ENCODE measurements at regions not wholly inside any gene's neighbourhood (a gene's known extent, or its start where the extent isn't known, plus 50 kb on each side); places are given as distances from the start of the nearest gene placed in this dataset.

GRCh38 chr6:4606016-4606415, 170.2 kb upstream of the CDYL start:
- Mint-ChIP-seq H3K4me1 (peaks cover 27% of the 10 kb centered on the region), H3K36me3 (ENCODE audit: insufficient read depth) (no peaks in the 10 kb centered on the region), H3K9me3 (no peaks in the 10 kb centered on the region), H3K27me3 (no peaks in the 10 kb centered on the region), H3K4me3 (no peak overlapping the region), H3K27ac (ENCODE audit: low read depth) (no peak overlapping the region)
- no peak for ATAC-seq (replicated peaks; ENCODE audit: extremely low read depth, poor library complexity, severe bottlenecking)
- no peak for DNase-seq (ENCODE audit: low spot score in 2 of 2)

DNA sequence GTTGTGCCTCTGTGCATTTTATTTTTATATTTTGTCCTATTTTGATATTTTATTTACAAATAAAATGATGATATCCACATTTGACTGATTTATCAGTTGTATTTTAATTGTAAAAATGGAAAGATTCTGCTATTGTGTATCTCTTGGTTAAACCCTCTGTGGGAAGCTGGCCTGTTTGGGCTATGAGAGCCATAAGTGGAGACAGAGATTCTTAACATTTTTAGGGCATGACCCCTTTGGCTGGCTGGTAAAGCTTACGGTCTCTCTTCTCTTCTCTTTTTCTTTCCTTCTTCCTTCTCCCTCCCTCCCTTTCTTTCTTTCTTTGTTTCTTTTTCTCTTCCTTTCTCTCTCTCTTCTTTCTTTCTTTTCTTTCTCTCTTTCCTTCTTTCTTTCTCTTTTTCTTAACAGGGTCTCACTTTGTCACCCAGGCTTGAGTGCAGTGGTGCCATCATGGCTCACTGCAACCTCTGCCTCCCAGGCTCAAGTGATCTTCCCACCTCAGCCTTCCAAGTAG, 172.3 kb upstream of the CDYL start:
- ATAC-seq (replicated peaks; ENCODE audit: extremely low read depth, poor library complexity, severe bottlenecking) (no peak), DNase-seq (ENCODE audit: low spot score in 2 of 2) (no peak)
- no peak overlapping the region for H3K27ac Mint-ChIP-seq (ENCODE audit: low read depth)
- no peak overlapping the region for H3K4me3 Mint-ChIP-seq
- H3K27me3 Mint-ChIP-seq = no peaks in the 10 kb centered on the region
- H3K4me1 Mint-ChIP-seq = peaks cover 18% of the 10 kb centered on the region
- no peaks in the 10 kb centered on the region for H3K36me3 Mint-ChIP-seq (ENCODE audit: insufficient read depth)
- H3K9me3 Mint-ChIP-seq = no peaks in the 10 kb centered on the region

DNA sequence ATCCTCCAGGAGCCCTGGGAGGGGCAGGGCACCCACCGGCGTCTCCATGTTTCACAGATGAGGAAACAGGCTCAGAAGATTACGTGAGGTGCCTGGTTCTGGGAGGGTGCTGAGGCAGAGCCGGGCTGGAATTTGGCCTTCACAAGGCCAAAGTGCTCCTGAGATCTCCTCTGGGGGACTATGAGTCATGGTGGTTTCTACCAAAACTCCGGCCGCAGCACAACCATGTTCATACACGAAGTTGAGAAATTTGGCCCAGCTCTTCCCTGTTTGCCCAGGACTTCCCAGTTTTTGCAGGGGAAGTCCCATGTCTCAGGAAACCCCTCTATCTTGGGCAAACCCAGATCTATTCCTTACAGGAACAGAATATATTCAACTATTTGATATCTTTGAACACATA, 172.9 kb upstream of the CDYL start:
- H3K27me3 Mint-ChIP-seq = no peaks in the 10 kb centered on the region
- ATAC-seq (replicated peaks; ENCODE audit: extremely low read depth, poor library complexity, severe bottlenecking) (no peak), DNase-seq (ENCODE audit: low spot score in 2 of 2) (no peak)
- H3K36me3 Mint-ChIP-seq (ENCODE audit: insufficient read depth) = no peaks in the 10 kb centered on the region
- no peak overlapping the region for H3K27ac Mint-ChIP-seq (ENCODE audit: low read depth)
- no peak overlapping the region for H3K4me3 Mint-ChIP-seq
- H3K9me3 Mint-ChIP-seq = no peaks in the 10 kb centered on the region
- H3K4me1 Mint-ChIP-seq = peaks cover 17% of the 10 kb centered on the region

DNA sequence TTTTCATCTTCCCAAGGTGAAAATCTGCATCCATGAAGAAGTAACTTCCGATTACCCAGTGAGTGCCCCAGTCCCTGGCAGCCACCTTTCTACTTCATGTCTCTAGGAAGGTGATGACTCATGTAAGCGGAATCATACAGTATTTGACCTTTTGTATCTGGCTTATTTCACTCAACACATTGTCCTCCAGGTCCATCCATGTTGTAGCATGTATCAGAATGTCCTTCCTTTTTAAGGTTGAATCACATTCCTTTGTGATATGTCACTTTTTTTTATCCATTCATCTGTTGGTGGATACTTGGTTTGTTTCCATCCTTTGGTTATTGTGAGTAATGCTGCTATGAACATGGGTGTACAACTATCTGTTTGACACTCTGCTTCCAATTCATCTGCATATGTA, 176.3 kb upstream of the CDYL start:
- ATAC-seq (replicated peaks; ENCODE audit: extremely low read depth, poor library complexity, severe bottlenecking) = no peak
- Mint-ChIP-seq H3K27ac (ENCODE audit: low read depth) (no peak overlapping the region), H3K36me3 (ENCODE audit: insufficient read depth) (no peaks in the 10 kb centered on the region), H3K27me3 (no peaks in the 10 kb centered on the region), H3K4me1 (no peaks in the 10 kb centered on the region), H3K9me3 (no peaks in the 10 kb centered on the region), H3K4me3 (no peak overlapping the region)
- DNase-seq (ENCODE audit: low spot score in 2 of 2) = no peak

DNA sequence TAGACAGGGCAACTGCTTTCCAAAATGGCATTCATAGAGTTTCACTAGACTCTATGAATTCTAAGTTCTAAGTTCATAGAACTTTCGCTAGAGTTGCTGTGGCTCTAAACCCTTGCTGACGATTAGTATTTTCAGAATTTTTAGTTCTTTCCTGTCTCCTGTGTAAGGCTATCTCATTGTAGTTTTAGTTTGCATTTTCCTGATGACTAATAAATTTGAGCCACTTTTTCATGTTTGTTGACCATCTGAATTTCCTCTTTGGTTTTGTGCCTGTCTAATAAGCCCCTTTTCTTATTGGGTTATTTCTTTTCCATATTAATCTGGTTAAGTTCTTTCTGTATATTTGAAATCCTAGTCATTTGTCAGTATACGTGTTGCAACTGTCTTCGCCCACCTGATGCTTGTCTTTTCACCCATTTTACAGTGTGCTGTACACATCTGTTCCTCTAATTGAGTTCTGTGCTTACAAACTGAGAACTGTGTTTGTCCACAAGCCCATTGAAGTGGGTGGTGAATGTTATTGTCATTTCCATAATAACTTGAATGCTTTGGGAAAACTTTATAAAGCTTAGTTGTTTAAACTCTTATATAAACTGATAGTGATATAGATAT, 177.7 kb upstream of the CDYL start:
- ATAC-seq (replicated peaks; ENCODE audit: extremely low read depth, poor library complexity, severe bottlenecking) (no peak), DNase-seq (ENCODE audit: low spot score in 2 of 2) (no peak)
- H3K9me3 Mint-ChIP-seq = no peaks in the 10 kb centered on the region
- H3K4me3 Mint-ChIP-seq = no peak overlapping the region
- no peak overlapping the region for H3K27ac Mint-ChIP-seq (ENCODE audit: low read depth)
- no peaks in the 10 kb centered on the region for H3K27me3 Mint-ChIP-seq
- peaks cover 6% of the 10 kb centered on the region for H3K4me1 Mint-ChIP-seq
- no peaks in the 10 kb centered on the region for H3K36me3 Mint-ChIP-seq (ENCODE audit: insufficient read depth)

DNA sequence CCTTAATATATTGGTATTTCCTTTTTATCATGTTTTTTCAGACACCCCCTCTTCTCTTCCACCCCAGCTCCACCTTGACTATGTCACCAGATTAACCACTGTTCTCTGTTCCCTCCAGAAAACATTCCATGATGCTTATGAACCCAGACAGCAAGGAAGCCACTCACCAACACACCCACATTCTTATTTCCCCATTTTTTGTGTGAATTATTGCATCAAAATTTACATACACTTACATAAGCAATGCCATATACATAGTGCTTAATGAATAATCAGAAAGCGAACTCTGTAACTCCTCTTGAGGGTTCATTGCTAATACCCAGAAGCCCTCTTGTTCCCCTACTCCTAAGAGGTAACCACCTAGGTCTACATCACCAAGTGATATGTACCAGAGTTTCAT, 182.3 kb upstream of the CDYL start:
- ATAC-seq (replicated peaks; ENCODE audit: extremely low read depth, poor library complexity, severe bottlenecking) = no peak
- no peak for DNase-seq (ENCODE audit: low spot score in 2 of 2)
- no peak overlapping the region for H3K4me3 Mint-ChIP-seq
- no peak overlapping the region for H3K27ac Mint-ChIP-seq (ENCODE audit: low read depth)
- no peaks in the 10 kb centered on the region for H3K9me3 Mint-ChIP-seq
- no peaks in the 10 kb centered on the region for H3K36me3 Mint-ChIP-seq (ENCODE audit: insufficient read depth)
- H3K4me1 Mint-ChIP-seq = peaks cover 6% of the 10 kb centered on the region
- H3K27me3 Mint-ChIP-seq = no peaks in the 10 kb centered on the region

DNA sequence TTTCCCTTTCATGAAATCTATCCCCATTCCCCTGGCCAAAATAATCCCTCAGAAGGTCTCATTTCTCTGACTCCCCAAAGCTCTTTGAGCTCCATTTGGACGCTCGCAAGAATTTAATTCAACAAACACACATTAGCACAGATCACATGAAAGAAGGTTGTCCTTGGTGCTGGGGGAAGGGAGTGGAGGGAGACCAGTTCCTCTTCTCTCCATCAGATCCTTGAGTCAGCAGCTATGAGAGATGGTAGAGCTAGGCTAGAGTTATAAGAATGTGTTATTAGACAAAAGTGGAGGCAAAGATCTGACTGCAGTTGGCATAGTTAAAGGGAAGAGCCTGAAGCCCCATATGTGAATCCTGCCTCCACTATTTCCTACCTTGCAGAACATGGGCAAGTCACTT, 184.2 kb upstream of the CDYL start:
- H3K36me3 Mint-ChIP-seq (ENCODE audit: insufficient read depth) = no peaks in the 10 kb centered on the region
- peaks cover 6% of the 10 kb centered on the region for H3K4me1 Mint-ChIP-seq
- H3K9me3 Mint-ChIP-seq = no peaks in the 10 kb centered on the region
- H3K27me3 Mint-ChIP-seq = no peaks in the 10 kb centered on the region
- no peak for ATAC-seq (replicated peaks; ENCODE audit: extremely low read depth, poor library complexity, severe bottlenecking)
- H3K4me3 Mint-ChIP-seq = no peak overlapping the region
- DNase-seq (ENCODE audit: low spot score in 2 of 2) = no peak
- H3K27ac Mint-ChIP-seq (ENCODE audit: low read depth) = no peak overlapping the region

DNA sequence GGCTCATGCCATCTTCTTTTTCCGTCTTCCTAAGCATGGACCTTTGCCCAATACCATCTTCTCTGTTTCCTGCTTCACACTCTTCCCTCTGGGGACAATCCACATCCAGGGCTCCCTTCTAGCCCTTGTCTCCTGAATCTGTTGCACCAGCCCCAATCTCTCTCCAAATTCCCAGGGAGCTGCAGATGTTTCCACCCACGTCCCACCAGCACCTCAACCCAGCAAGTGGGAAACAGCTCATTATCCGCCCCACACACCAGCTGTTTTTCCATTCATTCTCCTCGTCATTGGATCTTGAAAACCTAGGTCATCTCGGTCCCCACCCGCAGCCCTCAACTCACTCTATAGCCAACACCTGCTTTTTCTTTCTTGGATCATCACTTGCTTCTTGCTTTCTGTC, 185.0 kb upstream of the CDYL start:
- H3K36me3 Mint-ChIP-seq (ENCODE audit: insufficient read depth) = no peaks in the 10 kb centered on the region
- no peak overlapping the region for H3K4me3 Mint-ChIP-seq
- H3K4me1 Mint-ChIP-seq = peaks cover 6% of the 10 kb centered on the region

GRCh38 chr6:4589295-4589694, 186.9 kb upstream of the CDYL start:
- Mint-ChIP-seq H3K4me1 (peaks cover 6% of the 10 kb centered on the region), H3K27ac (ENCODE audit: low read depth) (no peak overlapping the region), H3K4me3 (no peak overlapping the region), H3K9me3 (no peaks in the 10 kb centered on the region), H3K36me3 (ENCODE audit: insufficient read depth) (no peaks in the 10 kb centered on the region), H3K27me3 (no peaks in the 10 kb centered on the region)
- no peak for ATAC-seq (replicated peaks; ENCODE audit: extremely low read depth, poor library complexity, severe bottlenecking)
- no peak for DNase-seq (ENCODE audit: low spot score in 2 of 2)

More for the DNA sequence above, 185.0 kb upstream of the CDYL start:
- H3K9me3 Mint-ChIP-seq = no peaks in the 10 kb centered on the region
- no peak overlapping the region for H3K27ac Mint-ChIP-seq (ENCODE audit: low read depth)
- H3K27me3 Mint-ChIP-seq = no peaks in the 10 kb centered on the region
- no peak for ATAC-seq (replicated peaks; ENCODE audit: extremely low read depth, poor library complexity, severe bottlenecking)
- no peak for DNase-seq (ENCODE audit: low spot score in 2 of 2)

GRCh38 chr6:4588581-4588980, 187.6 kb upstream of the CDYL start:
- Mint-ChIP-seq H3K36me3 (ENCODE audit: insufficient read depth) (no peaks in the 10 kb centered on the region), H3K27ac (ENCODE audit: low read depth) (no peak overlapping the region)

DNA sequence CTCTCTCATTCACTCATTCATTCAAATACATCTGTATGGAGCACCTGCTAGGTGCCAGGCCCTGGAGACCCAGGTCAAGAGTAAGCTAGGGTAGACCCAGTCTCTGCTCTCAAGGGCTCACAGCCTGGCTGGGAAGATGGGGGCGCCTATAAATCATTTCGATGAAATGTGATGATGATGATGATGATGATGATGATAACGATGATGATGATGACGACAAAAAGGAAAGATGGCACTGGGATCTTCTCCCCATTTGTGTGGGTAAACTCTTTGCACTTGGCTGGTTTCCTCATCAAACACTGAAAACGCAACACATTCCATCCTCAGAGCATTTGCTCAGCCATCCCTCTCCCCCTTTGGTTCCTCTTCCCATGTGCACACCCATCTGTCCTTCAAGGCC, 188.0 kb upstream of the CDYL start:
- H3K27ac Mint-ChIP-seq (ENCODE audit: low read depth) = no peak overlapping the region
- no peaks in the 10 kb centered on the region for H3K27me3 Mint-ChIP-seq
- H3K4me1 Mint-ChIP-seq = no peaks in the 10 kb centered on the region
- DNase-seq (ENCODE audit: low spot score in 2 of 2) = no peak
- H3K36me3 Mint-ChIP-seq (ENCODE audit: insufficient read depth) = no peaks in the 10 kb centered on the region
- no peaks in the 10 kb centered on the region for H3K9me3 Mint-ChIP-seq
- ATAC-seq (replicated peaks; ENCODE audit: extremely low read depth, poor library complexity, severe bottlenecking) = no peak
- H3K4me3 Mint-ChIP-seq = no peak overlapping the region

More at GRCh38 chr6:4588581-4588980, 187.6 kb upstream of the CDYL start:
- Mint-ChIP-seq H3K27me3 (no peaks in the 10 kb centered on the region), H3K9me3 (no peaks in the 10 kb centered on the region), H3K4me3 (no peak overlapping the region), H3K4me1 (no peaks in the 10 kb centered on the region)
- ATAC-seq (replicated peaks; ENCODE audit: extremely low read depth, poor library complexity, severe bottlenecking) = no peak
- no peak for DNase-seq (ENCODE audit: low spot score in 2 of 2)

GRCh38 chr6:4587171-4587570, 189.0 kb upstream of the CDYL start:
- ATAC-seq (replicated peaks; ENCODE audit: extremely low read depth, poor library complexity, severe bottlenecking) (no peak), DNase-seq (ENCODE audit: low spot score in 2 of 2) (no peak)
- no peaks in the 10 kb centered on the region for H3K27me3 Mint-ChIP-seq
- no peaks in the 10 kb centered on the region for H3K36me3 Mint-ChIP-seq (ENCODE audit: insufficient read depth)
- no peaks in the 10 kb centered on the region for H3K4me1 Mint-ChIP-seq
- H3K27ac Mint-ChIP-seq (ENCODE audit: low read depth) = no peak overlapping the region
- H3K9me3 Mint-ChIP-seq = no peaks in the 10 kb centered on the region
- no peak overlapping the region for H3K4me3 Mint-ChIP-seq

GRCh38 chr6:4586469-4586859, 189.7 kb upstream of the CDYL start:
- ATAC-seq (replicated peaks; ENCODE audit: extremely low read depth, poor library complexity, severe bottlenecking) (no peak), DNase-seq (ENCODE audit: low spot score in 2 of 2) (no peak)
- Mint-ChIP-seq H3K9me3 (no peaks in the 10 kb centered on the region), H3K36me3 (ENCODE audit: insufficient read depth) (no peaks in the 10 kb centered on the region), H3K4me1 (no peaks in the 10 kb centered on the region), H3K4me3 (no peak overlapping the region), H3K27me3 (no peaks in the 10 kb centered on the region), H3K27ac (ENCODE audit: low read depth) (no peak overlapping the region)
